Left kidney (tissue), 1 donor: ENCODE measurements at regions not wholly inside any gene's neighbourhood (a gene's known extent, or its start where the extent isn't known, plus 50 kb on each side); places are given as distances from the start of the nearest gene placed in this dataset.
"Not testable (repeated sequence)": the region's sequence is repeated elsewhere in the genome, so short reads cannot be mapped to it uniquely, and the experiment has no call there.

ENCODE experiments used
- DNase-seq: peaks from one replicate; pipeline ENCODE4 v3.0.0-alpha.2; 2013

DNA sequence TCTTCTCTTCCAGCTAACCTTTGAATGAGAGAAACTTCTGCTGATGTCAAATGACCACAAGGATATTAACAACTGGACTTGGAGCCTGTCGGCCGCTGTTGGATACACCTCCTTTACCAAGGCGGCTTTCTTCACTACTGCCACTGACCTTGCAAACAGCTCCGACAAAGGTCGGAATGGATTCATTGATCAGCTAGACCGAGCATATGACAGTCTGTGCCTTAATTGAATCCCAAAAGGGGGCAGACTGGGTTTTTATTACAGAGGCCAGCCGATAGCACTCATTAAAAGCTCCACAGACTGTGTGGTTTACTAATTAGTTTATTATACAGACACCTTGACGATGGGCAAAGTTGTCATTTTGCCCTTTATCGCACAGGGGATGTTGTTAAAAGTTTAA is 394.5 kb downstream of the RERGL start:
- DNase-seq: no peak

- DNase-seq: no peak
Observed at GRCh38 chr12:17691369-17691768, 398.6 kb downstream of the RERGL start.

DNA sequence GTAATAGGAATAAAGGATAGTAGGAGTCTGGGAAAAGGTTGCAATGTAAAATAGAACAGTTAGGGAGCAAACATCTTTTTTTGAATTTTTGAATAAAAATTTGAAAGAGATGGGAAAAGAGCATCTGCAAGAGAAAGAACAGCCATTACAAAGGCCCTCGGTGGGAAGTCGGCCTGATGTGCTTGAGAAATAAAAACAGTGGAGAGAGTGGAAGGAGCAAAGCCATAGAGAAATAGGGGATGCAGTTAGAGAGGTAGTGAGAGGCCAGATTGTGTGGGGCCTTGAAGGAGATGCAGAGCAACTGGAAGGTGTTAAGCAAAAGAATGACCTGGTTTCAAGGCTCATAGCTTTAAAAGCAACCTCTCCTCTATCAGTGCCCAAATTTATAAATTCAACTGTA is 409.8 kb downstream of the RERGL start:
- no peak for DNase-seq

DNA sequence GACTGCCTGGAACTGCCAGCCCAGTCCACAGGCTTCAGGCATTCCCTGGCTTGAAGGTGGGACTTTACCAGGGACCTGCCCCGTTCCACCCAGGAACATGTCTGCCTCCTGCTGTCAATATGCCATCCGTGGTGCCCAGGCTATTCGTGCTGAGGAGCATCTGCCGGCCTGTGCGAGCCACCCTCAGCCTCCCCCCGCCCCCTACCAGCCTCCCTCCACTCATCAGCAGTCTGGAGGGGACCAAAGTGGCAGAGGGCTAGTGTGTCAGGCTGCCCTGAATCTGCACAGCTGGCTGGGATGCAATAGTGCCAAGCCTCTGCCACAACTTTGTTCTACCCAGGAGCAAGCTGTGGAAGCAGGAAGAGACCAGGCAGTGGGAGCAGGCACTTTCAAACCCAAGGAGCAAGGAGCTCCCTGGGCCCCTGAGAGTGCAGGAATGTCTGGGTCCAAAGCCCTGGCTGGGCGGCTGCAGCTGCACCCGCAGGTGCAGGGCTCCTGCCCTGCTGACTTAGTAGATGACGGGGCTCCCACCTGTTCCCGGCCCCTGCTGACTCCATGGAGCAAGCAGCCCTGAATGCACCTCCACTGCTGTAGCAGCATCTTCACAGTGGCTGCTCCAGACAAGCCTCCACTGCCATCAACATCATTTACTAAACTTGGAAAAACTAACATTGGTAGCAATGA is 423.2 kb downstream of the RERGL start:
- no peak for DNase-seq

DNA sequence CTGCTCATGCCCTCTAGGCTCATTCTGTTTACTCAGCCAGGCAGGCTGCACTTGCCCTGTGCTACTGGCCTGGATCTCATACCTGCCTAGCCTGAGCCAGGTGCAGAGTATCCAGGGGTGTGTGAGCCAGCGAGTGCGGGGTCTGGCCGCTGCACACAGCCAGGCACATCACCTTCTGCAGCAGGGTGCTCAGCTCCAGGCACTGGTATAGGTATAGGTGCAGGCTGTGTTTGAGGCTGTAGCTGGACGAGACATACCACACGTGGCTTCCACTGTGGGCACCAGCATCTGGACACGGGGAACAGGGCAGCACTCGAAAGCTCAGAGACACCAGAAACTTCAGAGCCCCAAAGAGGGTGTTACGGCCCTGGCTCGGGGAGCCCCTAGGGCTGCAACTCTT is 424.2 kb downstream of the RERGL start:
- no peak for DNase-seq

DNA sequence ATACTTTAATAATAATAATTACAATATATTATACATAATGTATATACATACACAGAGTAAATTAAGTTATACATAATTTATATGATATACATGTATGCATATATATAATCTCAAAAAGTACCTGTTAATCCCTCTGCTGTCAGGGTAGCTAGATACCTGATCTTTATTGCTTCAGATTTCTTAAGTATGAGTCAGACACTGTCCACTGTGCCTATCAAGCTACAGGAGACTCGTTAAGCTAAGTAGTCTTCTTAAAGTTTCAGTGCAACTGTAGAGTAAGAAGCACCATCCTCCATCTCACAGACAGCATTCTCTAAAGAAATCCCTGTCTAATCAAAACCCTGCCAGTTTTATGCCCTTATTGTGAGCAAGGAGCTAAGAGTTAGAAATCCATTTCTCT is 428.7 kb downstream of the RERGL start:
- no peak for DNase-seq

DNA sequence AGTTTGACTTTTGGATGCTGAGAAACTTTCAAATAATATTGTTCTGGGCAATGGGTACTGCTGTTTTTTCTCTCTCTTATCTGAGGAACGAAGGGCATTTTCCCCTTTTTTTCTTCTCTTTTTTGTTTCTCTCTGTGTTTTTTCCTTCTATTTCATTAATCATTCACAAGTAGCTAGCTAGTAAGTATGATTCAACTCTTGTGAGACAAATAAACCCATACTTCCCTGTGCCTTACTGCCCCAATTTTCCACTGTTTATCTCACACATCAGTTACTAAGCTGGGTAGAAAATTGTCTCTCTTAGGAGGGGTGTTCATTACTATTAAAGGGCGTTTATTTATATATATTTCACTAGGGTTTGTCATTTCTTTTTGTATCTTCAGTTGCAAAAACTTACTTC is 437.6 kb downstream of the RERGL start:
- no peak for DNase-seq

DNA sequence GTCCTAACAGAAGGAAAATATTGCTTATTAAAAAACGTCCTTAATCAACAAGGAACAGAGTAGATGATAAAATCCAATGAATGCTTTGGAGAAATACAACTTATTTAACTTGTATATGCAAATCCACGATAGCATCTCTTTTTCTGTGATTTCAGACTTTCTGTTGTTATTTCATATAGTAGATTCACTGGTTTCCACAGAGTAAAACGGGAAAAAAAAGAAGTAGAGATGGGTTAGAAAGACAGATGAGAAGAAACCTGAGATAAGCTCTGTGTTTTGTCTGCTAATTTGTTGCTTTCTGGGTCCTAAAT is 447.7 kb downstream of the RERGL start:
- no peak for DNase-seq

- DNase-seq: no peak
Observed at GRCh38 chr12:17640615-17641014, 449.4 kb downstream of the RERGL start.

- DNase-seq: no peak
Observed at GRCh38 chr12:17618831-17619230, 471.2 kb downstream of the RERGL start.

- no peak for DNase-seq
Observed at GRCh38 chr12:17609701-17610100, 480.3 kb downstream of the RERGL start.

DNA sequence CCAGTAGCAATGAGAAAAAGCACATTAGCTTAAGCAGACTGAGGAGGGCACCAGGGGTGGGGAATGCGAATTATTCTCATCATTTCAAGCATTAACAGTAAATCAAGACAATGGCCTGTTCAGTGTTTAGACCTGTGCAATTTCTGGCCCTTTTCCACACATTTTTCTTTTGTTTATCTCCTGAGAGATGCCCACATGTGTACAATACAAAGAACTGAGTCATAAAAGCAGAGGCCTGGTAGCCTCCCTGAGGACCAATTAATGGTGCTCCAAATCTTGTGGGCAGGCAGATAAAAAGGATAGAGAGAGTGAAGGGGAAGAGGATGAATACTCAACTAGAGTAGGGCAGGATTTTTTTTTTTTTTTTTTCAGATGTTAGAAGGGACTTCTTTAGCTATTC is 480.8 kb downstream of the RERGL start:
- no peak for DNase-seq

DNA sequence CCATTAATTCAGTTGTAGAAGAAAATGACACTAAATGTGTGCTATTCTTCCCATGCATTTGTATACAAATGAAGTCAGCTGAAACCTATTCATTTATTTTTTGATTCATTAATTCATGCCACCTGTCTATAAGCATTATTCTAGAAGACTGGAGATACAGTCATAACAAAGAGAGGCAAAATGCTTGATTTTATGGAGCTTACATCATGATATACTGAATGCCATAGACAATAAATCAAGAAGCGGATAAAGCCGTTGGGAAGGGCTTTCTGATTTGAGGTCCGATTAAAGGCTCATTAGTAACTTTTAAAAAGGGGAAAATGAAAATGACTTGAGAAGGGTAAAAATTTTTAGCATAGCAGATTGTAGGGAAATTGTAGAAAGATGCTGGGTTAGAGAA is 494.9 kb downstream of the RERGL start:
- DNase-seq: no peak

GRCh38 chr12:17593715-17594406 is 496.1 kb downstream of the RERGL start:
- no peak for DNase-seq

DNA sequence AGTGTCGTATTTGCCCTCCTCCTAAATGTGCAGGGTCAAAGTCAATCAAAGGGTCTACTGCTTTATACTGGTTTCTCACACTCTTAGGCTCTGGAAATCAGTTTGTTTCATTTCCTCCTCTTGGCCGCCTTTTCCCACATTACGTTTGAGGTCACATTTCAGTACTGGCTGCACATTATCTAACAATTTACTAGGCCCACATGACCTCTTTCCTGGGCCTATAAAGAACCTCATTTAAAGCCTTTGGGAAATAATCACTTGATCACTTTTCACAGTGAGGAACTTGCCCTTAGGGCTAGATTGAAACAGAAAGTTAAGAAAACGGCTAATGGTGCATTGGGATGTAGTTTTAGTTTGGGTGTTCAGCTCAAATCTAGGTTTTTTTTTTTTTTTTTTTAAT is 497.5 kb downstream of the RERGL start:
- peak; percentile 4 for DNase-seq

GRCh38 chr12:17591005-17591681 is 498.9 kb downstream of the RERGL start:
- no peak for DNase-seq

DNA sequence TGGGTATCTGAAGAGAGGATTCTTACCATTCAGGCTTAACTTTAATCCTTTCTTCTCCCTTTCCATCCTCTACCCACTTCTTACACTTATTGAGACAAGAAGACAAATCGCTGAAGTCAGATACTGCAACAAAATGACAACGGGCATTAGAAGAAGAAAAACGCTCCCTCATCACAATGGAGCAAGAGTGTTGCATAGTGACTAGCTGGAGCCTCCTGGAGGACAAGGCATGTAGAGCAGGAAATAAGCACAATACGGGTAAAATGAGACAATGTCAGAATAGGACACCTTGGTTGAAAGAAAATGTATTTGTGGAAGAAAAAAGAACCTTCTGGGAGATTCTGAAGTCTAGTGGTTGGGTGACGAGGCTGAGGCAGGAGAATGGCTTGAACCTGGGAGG is 501.0 kb downstream of the RERGL start:
- DNase-seq: peak; percentile 1

- no peak for DNase-seq
Observed at GRCh38 chr12:17579205-17580026, 510.6 kb downstream of the RERGL start.

GRCh38 chr12:17577405-17577804 is 512.6 kb downstream of the RERGL start:
- DNase-seq: no peak

GRCh38 chr12:17572250-17572649 is 517.7 kb downstream of the RERGL start:
- no peak for DNase-seq

DNA sequence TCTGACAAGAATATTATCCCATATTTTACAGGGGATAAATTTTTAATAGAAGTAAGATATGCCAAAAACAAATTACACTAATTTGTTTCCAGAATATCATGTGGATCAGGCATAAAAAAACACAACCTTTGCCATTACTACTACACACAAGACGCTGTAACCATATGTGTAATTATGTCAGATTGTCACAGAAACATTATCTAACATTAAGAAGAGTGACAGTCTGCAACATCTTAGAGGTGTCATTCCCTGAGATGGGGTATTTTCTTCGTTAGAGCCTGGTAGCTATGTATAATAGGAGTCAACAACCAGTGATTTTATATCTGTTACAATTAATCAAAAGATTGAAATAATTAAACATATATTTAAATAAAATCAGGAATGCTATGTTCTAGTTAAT is 518.9 kb downstream of the RERGL start:
- DNase-seq: no peak

- DNase-seq: not testable (repeated sequence)
Observed at GRCh38 chr12:17564630-17565029, 525.4 kb downstream of the RERGL start.

DNA sequence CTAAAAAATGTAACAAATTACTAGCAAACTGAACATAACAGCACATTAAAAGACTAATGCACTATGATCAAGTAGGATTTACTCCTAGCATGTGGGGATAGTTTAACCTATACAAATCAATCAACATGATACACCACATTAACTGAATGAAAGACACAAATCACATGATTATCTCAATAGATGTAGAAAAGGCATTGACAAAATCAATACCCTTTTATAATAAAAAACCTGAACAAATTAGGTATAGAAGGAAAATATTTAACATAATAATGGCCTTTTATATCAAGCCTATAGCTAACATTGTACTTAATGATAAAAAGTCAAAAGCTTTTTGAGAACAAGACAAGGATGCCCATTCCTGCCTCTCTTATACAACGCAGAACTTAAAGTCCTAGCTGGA is 540.0 kb downstream of the RERGL start:
- no peak for DNase-seq
